GM23338 (cell line): ENCODE measurements at regions not wholly inside any gene's neighbourhood (a gene's known extent, or its start where the extent isn't known, plus 50 kb on each side); places are given as distances from the start of the nearest gene placed in this dataset.

Experiments used
- CTCF ChIP-seq, 2 experiments: fragments of 200-600 bp in 1 of 2; sonication (generic) in 1 of 2; conservative IDR thresholded peaks; 2 replicates each; pipeline versions ENCODE4 v1.5.1 to v1.6.1; 2016 to 2017; ENCODE audit warnings: antibody characterized with exemption in 2 of 2, low read depth in 2 of 2, mild to moderate bottlenecking in 2 of 2, moderate library complexity in 1 of 2
- EZH2phosphoT487 ChIP-seq: fragments of 200-600 bp; sonication (generic); IDR thresholded peaks from one replicate; pipeline ENCODE4 v1.8.1; 2018; ENCODE audit warnings: antibody characterized with exemption; ENCODE audit not compliant: unreplicated experiment
- JUNB ChIP-seq: IDR thresholded peaks from one replicate; pipeline ENCODE4 v1.6.1; 2016; ENCODE audit warnings: antibody characterized with exemption; ENCODE audit not compliant: unreplicated experiment
- POLR2AphosphoS5 ChIP-seq: IDR thresholded peaks from 2 replicates; pipeline ENCODE4 v1.6.1; 2016; ENCODE audit warnings: antibody characterized with exemption, low read depth

- no peak for TF ChIP-seq CTCF (conservative IDR thresholded peaks at IDR 0.05; ENCODE audit: low read depth in 2 of 2)
- no peak for TF ChIP-seq POLR2AphosphoS5
- TF ChIP-seq EZH2phosphoT487 = no peak
- TF ChIP-seq JUNB = no peak
Observed at GRCh38 chr3:153818338-153818737, 302.9 kb upstream of the ARHGEF26 start.
